Esophagus muscularis mucosa (tissue), 4 donors: ENCODE measurements at regions not wholly inside any gene's neighbourhood (a gene's known extent, or its start where the extent isn't known, plus 50 kb on each side); places are given as distances from the start of the nearest gene placed in this dataset.

Experiments
- DNase-seq: peaks from one replicate; pipeline ENCODE4 v3.0.0-alpha.2; 2017; ENCODE audit errors: extremely low spot score
- H3K27ac ChIP-seq, 4 donors: fragments of 200-600 bp; sonication (generic); replicated peaks in 1 of 4; 1 replicate in 3 of 4; 2 replicates in 1 of 4; pipeline ENCODE4 v1.5.1; 2016 to 2019; ENCODE audit warnings: mild to moderate bottlenecking in 1 of 4
- H3K27me3 ChIP-seq, 4 donors: fragments of 200-600 bp; sonication (generic); one replicate each; pipeline versions ENCODE4 v1.5.1 to v1.6.0; 2016 to 2019
- H3K36me3 ChIP-seq, 4 donors: fragments of 200-600 bp; sonication (generic); one replicate each; pipeline ENCODE4 v1.5.1; 2016 to 2019
- H3K4me1 ChIP-seq, 4 donors: fragments of 200-600 bp; sonication (generic); one replicate each; pipeline ENCODE4 v1.5.1; 2016 to 2019
- H3K4me3 ChIP-seq, 4 donors: fragments of 200-600 bp; sonication (generic); 1 replicate in 2 of 4; 2 replicates in 2 of 4; pipeline ENCODE4 v1.5.1; 2016 to 2019; ENCODE audit warnings: mild to moderate bottlenecking in 4 of 4, moderate library complexity in 1 of 4
- H3K9me3 ChIP-seq, 4 donors: fragments of 200-600 bp; sonication (generic); 1 replicate in 3 of 4; 2 replicates in 1 of 4; pipeline ENCODE4 v1.5.1; 2016 to 2019
- EP300 ChIP-seq: sonication (generic); formaldehyde crosslinking; IDR thresholded peaks from one replicate; pipeline ENCODE4 v1.6.1; 2017; ENCODE audit warnings: antibody characterized with exemption
- POLR2A ChIP-seq: fragments of 450-650 bp; IDR thresholded peaks from one replicate; pipeline ENCODE4 v1.6.1; 2017; ENCODE audit warnings: antibody characterized with exemption, moderate library complexity, mild to moderate bottlenecking, low read depth
- POLR2AphosphoS5 ChIP-seq, 2 donors: sonication (generic); formaldehyde crosslinking; IDR thresholded peaks; one replicate each; pipeline ENCODE4 v1.6.1; 2017; ENCODE audit warnings: antibody characterized with exemption in 2 of 2
- WGBS: methylation state at CpG from one replicate; pipeline ENCODE4 v1.1.5; 2018; 5-methylcytosine and 5-hydroxymethylcytosine counted together
- intact Hi-C: fragments of 100-400 bp; cut with DNase I; formaldehyde crosslinking; loops from one replicate; pipeline ENCODE4 v1.15.1; 2023
- TF ChIP-seq, protein P1 (sequence below), 3 experiments: fragments of 200-600 bp in 2 of 3; fragments of 450-650 bp in 1 of 3; sonication (generic) in 2 of 3; IDR thresholded peaks; one replicate each; pipeline ENCODE4 v1.5.1; 2017 to 2019; ENCODE audit warnings: antibody characterized with exemption in 3 of 3, mild to moderate bottlenecking in 2 of 3, moderate library complexity in 1 of 3

DNA sequence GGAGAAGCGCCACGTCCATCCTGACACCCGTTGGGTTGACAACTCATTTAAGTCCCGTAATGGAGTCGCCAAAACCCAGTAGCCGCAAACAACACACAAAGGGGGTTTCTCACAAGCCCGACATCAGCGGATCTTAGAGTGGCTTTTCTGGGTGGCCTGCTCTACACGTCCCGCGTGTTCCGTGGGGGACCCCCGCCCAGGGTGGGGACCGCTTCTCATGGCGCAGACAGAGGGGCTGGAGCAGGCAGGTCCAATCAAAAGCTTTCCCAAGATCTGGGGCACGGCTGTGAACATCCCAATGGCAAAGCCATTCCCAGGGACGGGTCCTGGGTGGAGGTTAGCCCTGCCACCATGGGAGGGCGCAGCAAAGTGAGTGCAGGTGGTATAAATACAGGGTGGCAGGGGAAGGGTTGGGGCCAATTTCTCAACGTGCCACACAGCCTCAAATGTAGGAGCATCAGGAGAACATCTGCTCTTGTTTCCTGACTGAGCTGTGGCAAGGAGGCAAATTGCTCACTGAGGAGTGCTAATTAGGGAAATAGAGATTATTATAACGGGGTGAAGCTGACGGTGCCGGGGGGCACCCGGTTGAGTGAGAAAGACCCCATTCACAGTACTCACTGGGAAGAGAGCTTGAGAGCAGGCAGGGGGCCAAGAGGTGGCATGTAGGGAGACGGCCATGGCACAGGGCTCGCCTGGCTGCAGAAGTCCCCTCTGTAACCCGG is 1447.2 kb downstream of the TBC1D22A start:
- Histone ChIP-seq H3K4me3 (no peak overlapping the region), H3K36me3 (no peaks in the 10 kb centered on the region), H3K27me3 (peaks cover 0 to 45% (median 4%) of the 10 kb centered on the region in 4 donors), H3K9me3 (no peaks in the 10 kb centered on the region), H3K27ac (no peak overlapping the region), H3K4me1 (no peaks in the 10 kb centered on the region)
- intact Hi-C loops = no loop called here
- TF ChIP-seq EP300 = no peak
- TF ChIP-seq, protein P1, sequence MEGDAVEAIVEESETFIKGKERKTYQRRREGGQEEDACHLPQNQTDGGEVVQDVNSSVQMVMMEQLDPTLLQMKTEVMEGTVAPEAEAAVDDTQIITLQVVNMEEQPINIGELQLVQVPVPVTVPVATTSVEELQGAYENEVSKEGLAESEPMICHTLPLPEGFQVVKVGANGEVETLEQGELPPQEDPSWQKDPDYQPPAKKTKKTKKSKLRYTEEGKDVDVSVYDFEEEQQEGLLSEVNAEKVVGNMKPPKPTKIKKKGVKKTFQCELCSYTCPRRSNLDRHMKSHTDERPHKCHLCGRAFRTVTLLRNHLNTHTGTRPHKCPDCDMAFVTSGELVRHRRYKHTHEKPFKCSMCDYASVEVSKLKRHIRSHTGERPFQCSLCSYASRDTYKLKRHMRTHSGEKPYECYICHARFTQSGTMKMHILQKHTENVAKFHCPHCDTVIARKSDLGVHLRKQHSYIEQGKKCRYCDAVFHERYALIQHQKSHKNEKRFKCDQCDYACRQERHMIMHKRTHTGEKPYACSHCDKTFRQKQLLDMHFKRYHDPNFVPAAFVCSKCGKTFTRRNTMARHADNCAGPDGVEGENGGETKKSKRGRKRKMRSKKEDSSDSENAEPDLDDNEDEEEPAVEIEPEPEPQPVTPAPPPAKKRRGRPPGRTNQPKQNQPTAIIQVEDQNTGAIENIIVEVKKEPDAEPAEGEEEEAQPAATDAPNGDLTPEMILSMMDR (IDR thresholded peaks at IDR 0.05) = no peak
- TF ChIP-seq POLR2A = no peak
- TF ChIP-seq POLR2AphosphoS5 (IDR thresholded peaks at IDR 0.05) = no peak
- 82% methylated on average over 22 of the region's 26 CpGs for WGBS
- DNase-seq = peak; percentile 77

DNA sequence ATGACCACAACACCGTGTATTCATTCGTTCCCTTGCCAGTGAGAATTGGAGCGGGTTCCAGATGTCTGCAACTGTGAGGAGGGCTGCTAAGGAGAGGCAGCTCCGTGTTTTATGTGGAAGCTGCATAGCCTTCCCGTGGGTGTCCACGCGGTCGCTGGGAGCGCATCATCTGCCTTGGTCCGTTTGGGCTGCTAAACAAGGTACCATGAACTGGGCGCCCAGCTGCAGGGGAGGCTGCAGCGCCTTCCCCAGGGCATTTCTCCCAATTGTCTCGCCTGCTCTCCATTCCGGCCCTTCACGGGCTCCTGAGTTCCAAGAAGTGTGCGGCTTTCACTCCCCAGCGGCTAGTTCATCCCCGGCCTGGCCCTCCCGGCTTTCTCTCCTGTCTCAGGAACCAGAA is 1446.4 kb downstream of the TBC1D22A start:
- no peak for TF ChIP-seq POLR2AphosphoS5 (IDR thresholded peaks at IDR 0.05)
- TF ChIP-seq POLR2A = no peak
- TF ChIP-seq, protein P1 (IDR thresholded peaks at IDR 0.05) = no peak
- TF ChIP-seq EP300 = no peak
- Histone ChIP-seq H3K9me3 (no peaks in the 10 kb centered on the region), H3K36me3 (no peaks in the 10 kb centered on the region), H3K27ac (no peak overlapping the region), H3K27me3 (peaks cover 0 to 38% (median 4%) of the 10 kb centered on the region in 4 donors), H3K4me3 (no peak overlapping the region), H3K4me1 (no peaks in the 10 kb centered on the region)
- WGBS = 93% methylated on average over 18 of the region's 19 CpGs
- peak; percentile 42 for DNase-seq
- intact Hi-C loops = no loop called here

DNA sequence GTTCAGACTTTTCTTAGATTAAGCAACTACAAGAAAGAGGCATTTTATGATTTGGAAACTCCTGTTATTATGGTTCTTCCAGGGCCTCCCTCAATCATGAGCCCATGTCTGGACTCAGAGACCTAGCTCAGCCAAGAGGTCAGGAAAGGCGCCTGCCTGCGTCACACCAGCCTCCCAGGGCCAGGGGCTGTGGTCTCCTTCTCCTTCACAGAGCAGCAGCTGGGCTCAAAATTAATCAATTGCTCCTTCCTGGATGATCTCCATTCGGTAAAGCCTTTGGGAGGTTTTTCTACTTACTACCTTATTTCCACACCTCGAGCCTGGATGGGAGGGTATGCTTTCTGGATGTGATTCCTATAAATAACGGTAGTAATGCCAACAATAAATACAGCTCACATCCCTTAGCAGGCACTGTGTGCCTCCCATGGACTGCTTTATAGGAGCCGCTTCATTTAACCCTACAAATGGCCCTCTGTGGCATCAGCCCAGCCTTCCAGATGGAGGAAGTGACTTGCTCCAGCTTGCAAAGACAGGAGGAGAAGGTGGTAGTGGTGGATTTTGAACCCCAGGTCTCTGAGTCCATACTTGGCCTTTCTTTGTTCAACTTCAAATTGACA is 1445.6 kb downstream of the TBC1D22A start:
- WGBS = 67% methylated on average over 6 of the region's 6 CpGs

DNA sequence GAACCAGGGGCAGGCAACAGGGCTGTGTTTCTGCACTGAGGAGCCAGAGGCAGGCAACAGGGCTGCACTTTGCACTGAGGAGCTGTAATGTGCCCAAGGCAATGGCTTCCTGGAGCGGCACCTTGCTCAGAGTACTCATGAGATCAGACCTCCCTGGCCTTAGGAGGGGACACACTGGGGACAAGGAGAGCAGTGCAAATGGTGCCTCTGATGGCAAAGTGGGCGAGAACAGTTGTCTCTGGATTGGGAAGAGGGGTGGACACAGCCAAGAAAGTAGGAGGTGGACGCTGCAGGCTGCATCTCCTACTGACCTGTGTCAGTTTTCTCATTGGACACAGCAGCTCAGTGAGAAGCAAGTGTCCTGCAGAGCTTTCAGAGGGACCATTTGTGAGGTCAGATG is 1443.3 kb downstream of the TBC1D22A start:
- Histone ChIP-seq H3K36me3 (no peaks in the 10 kb centered on the region), H3K4me1 (no peaks in the 10 kb centered on the region), H3K4me3 (no peak overlapping the region), H3K9me3 (no peaks in the 10 kb centered on the region), H3K27me3 (peaks cover 0 to 17% (median 0%) of the 10 kb centered on the region in 4 donors), H3K27ac (no peak overlapping the region)
- DNase-seq = no peak
- intact Hi-C loops = no loop called here
- TF ChIP-seq, protein P1 (IDR thresholded peaks at IDR 0.05) = no peak
- TF ChIP-seq EP300 (no peak), POLR2A (no peak), POLR2AphosphoS5 (IDR thresholded peaks at IDR 0.05) (no peak)
- WGBS = 86% methylated on average over 3 of the region's 3 CpGs

More for the DNA sequence above, 1445.6 kb downstream of the TBC1D22A start:
- peak; percentile 81 for DNase-seq
- Histone ChIP-seq H3K27me3 (peaks cover 0 to 29% (median 0%) of the 10 kb centered on the region in 4 donors), H3K4me3 (no peak overlapping the region), H3K36me3 (no peaks in the 10 kb centered on the region), H3K4me1 (no peaks in the 10 kb centered on the region), H3K27ac (no peak overlapping the region), H3K9me3 (no peaks in the 10 kb centered on the region)
- intact Hi-C loops = no loop called here
- TF ChIP-seq POLR2AphosphoS5 (IDR thresholded peaks at IDR 0.05) (no peak), EP300 (no peak), POLR2A (no peak)
- TF ChIP-seq, protein P1 (IDR thresholded peaks at IDR 0.05) = no peak
